HEK293 (cell line): ENCODE measurements at regions not wholly inside any gene's neighbourhood (a gene's known extent, or its start where the extent isn't known, plus 50 kb on each side); places are given as distances from the start of the nearest gene placed in this dataset.
A peak's percentile ranks its signal among the peaks of the same experiment; 100 is the strongest.

Experiments
- FEZF1 ChIP-seq: fragments of 450-650 bp; formaldehyde crosslinking; IDR thresholded peaks from 2 replicates; pipeline ENCODE4 v1.5.1; 2016; ENCODE audit warnings: missing biosample characterization, missing genetic modification characterization
- GLI4 ChIP-seq: fragments of 450-650 bp; formaldehyde crosslinking; IDR thresholded peaks from 2 replicates; pipeline ENCODE4 v1.5.1; 2016; ENCODE audit warnings: missing biosample characterization, missing genetic modification characterization
- HOXC10 ChIP-seq: sonication (generic); formaldehyde crosslinking; IDR thresholded peaks from 2 replicates; pipeline ENCODE4 v1.8.1; 2023; ENCODE audit warnings: mild to moderate bottlenecking, missing genetic modification reagents
- YY1 ChIP-seq: fragments of 450-650 bp; formaldehyde crosslinking; IDR thresholded peaks from 2 replicates; pipeline ENCODE4 v1.5.1; 2018; ENCODE audit warnings: missing biosample characterization, missing genetic modification characterization
- ZBTB8A ChIP-seq: fragments of 450-650 bp; formaldehyde crosslinking; IDR thresholded peaks from 2 replicates; pipeline ENCODE4 v1.5.1; 2016; ENCODE audit warnings: missing biosample characterization, missing genetic modification characterization
- ZIC2 ChIP-seq: fragments of 450-650 bp; formaldehyde crosslinking; IDR thresholded peaks from 2 replicates; pipeline ENCODE4 v1.5.1; 2016; ENCODE audit warnings: missing biosample characterization, missing genetic modification characterization
- ZNF10 ChIP-seq: fragments of 450-650 bp; formaldehyde crosslinking; IDR thresholded peaks from 2 replicates; pipeline ENCODE4 v1.5.1; 2017; ENCODE audit warnings: missing biosample characterization, missing genetic modification characterization
- ZNF138 ChIP-seq: fragments of 450-650 bp; formaldehyde crosslinking; IDR thresholded peaks from 2 replicates; pipeline ENCODE4 v1.5.1; 2016; ENCODE audit warnings: missing biosample characterization, missing genetic modification characterization, borderline replicate concordance
- ZNF16 ChIP-seq: fragments of 450-650 bp; formaldehyde crosslinking; IDR thresholded peaks from 2 replicates; pipeline ENCODE4 v1.5.1; 2016; ENCODE audit warnings: low read depth, missing biosample characterization, missing genetic modification characterization
- ZNF2 ChIP-seq: fragments of 450-650 bp; formaldehyde crosslinking; IDR thresholded peaks from 2 replicates; pipeline ENCODE4 v1.5.1; 2016; ENCODE audit warnings: missing biosample characterization, missing genetic modification characterization
- ZNF221 ChIP-seq: fragments of 450-650 bp; formaldehyde crosslinking; IDR thresholded peaks from 2 replicates; pipeline ENCODE4 v1.5.1; 2017; ENCODE audit warnings: missing biosample characterization, missing genetic modification characterization, borderline replicate concordance
- ZNF335 ChIP-seq: fragments of 450-650 bp; formaldehyde crosslinking; conservative IDR thresholded peaks from 2 replicates; pipeline ENCODE4 v1.5.1; 2016; ENCODE audit warnings: missing biosample characterization, missing genetic modification characterization
- ZNF404 ChIP-seq: fragments of 450-650 bp; formaldehyde crosslinking; IDR thresholded peaks from 2 replicates; pipeline ENCODE4 v1.5.1; 2017; ENCODE audit warnings: missing biosample characterization, missing genetic modification characterization
- ZNF548 ChIP-seq: fragments of 450-650 bp; formaldehyde crosslinking; IDR thresholded peaks from 2 replicates; pipeline ENCODE4 v1.5.1; 2016; ENCODE audit warnings: missing biosample characterization, missing genetic modification characterization
- ZNF549 ChIP-seq: fragments of 450-650 bp; IDR thresholded peaks from 2 replicates; pipeline ENCODE4 v1.5.1; 2018; ENCODE audit warnings: missing biosample characterization, missing genetic modification characterization, mild to moderate bottlenecking, inconsistent platforms, moderate library complexity
- ZNF561 ChIP-seq: fragments of 450-650 bp; IDR thresholded peaks from 2 replicates; pipeline ENCODE4 v1.5.1; 2018; ENCODE audit warnings: missing biosample characterization, missing genetic modification characterization, borderline replicate concordance
- ZNF600 ChIP-seq: fragments of 450-650 bp; formaldehyde crosslinking; IDR thresholded peaks from 2 replicates; pipeline ENCODE4 v1.5.1; 2016; ENCODE audit warnings: missing biosample characterization, missing genetic modification characterization
- ZNF654 ChIP-seq: fragments of 450-650 bp; formaldehyde crosslinking; IDR thresholded peaks from 2 replicates; pipeline ENCODE4 v1.5.1; 2016; ENCODE audit warnings: low read depth, missing biosample characterization, missing genetic modification characterization
- ZNF664 ChIP-seq: fragments of 450-650 bp; formaldehyde crosslinking; IDR thresholded peaks from 2 replicates; pipeline ENCODE4 v1.5.1; 2016; ENCODE audit warnings: missing biosample characterization, missing genetic modification characterization
- ZNF837 ChIP-seq: fragments of 450-650 bp; formaldehyde crosslinking; IDR thresholded peaks from 2 replicates; pipeline ENCODE4 v1.5.1; 2016; ENCODE audit warnings: missing biosample characterization, missing genetic modification characterization
- ZSCAN23 ChIP-seq: fragments of 450-650 bp; formaldehyde crosslinking; IDR thresholded peaks from 2 replicates; pipeline ENCODE4 v1.5.1; 2016; ENCODE audit warnings: missing biosample characterization, missing genetic modification characterization
- TF ChIP-seq, protein P1 (sequence below): fragments of 450-650 bp; formaldehyde crosslinking; IDR thresholded peaks from 2 replicates; pipeline ENCODE4 v1.5.1; 2016; ENCODE audit warnings: missing biosample characterization, missing genetic modification characterization
- TF ChIP-seq, protein P2 (sequence below): fragments of 450-650 bp; formaldehyde crosslinking; IDR thresholded peaks from 2 replicates; pipeline ENCODE4 v1.5.1; 2016; ENCODE audit warnings: missing biosample characterization, missing genetic modification characterization
- TF ChIP-seq, protein P3 (sequence below): fragments of 450-650 bp; formaldehyde crosslinking; IDR thresholded peaks from 2 replicates; pipeline ENCODE4 v1.5.1; 2016; ENCODE audit warnings: missing biosample characterization, missing genetic modification characterization
- TF ChIP-seq, protein P4 (sequence below): fragments of 450-650 bp; formaldehyde crosslinking; IDR thresholded peaks from 2 replicates; pipeline ENCODE4 v1.5.1; 2016; ENCODE audit warnings: missing biosample characterization, missing genetic modification characterization
- TF ChIP-seq, protein P5 (sequence below): fragments of 450-650 bp; formaldehyde crosslinking; IDR thresholded peaks from 2 replicates; pipeline ENCODE4 v1.5.0; 2017; ENCODE audit warnings: missing biosample characterization, missing genetic modification characterization, borderline replicate concordance
- TF ChIP-seq, protein P6 (sequence below): fragments of 450-650 bp; formaldehyde crosslinking; IDR thresholded peaks from 2 replicates; pipeline ENCODE4 v1.5.1; 2016; ENCODE audit warnings: missing biosample characterization, missing genetic modification characterization, borderline replicate concordance
- TF ChIP-seq, protein P7 (sequence below): fragments of 450-650 bp; formaldehyde crosslinking; IDR thresholded peaks from 2 replicates; pipeline ENCODE4 v1.5.1; 2016; ENCODE audit warnings: missing biosample characterization, missing genetic modification characterization

DNA sequence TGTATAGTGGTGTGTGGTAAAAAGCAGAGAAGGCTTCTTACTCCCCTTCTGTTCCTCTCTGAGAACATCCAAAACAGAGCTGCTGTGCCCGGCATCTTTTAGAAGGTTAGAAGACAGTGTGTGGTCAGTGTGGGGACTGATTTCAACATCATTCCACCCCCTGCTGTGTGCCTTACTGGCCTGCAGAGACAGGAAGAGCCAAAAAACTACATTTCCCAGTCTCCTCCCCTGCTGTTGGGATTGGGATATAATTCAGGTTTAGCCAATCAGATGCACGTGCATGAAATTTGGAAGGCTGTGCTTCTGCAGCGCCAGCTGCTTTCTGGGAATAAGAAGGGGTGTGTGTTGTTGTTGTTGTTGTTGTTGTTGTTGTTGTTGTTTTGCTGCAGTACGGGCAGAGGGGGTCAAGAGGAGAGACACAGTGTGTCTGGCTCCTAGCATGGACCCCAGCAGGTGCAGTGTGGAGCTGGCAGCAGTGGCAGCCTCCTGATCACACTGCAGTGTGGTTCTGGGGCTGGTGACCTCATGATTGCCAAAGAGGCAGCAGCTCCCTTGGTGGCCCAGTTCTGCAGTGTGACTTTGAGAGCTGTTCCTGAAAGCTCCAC, 74.7 kb downstream of the MRPL14 start (continued):
- no peak; the same call in 1 of the 2 replicates for TF ChIP-seq ZNF10 (tag by site-specific recombination)
- TF ChIP-seq, protein P1, sequence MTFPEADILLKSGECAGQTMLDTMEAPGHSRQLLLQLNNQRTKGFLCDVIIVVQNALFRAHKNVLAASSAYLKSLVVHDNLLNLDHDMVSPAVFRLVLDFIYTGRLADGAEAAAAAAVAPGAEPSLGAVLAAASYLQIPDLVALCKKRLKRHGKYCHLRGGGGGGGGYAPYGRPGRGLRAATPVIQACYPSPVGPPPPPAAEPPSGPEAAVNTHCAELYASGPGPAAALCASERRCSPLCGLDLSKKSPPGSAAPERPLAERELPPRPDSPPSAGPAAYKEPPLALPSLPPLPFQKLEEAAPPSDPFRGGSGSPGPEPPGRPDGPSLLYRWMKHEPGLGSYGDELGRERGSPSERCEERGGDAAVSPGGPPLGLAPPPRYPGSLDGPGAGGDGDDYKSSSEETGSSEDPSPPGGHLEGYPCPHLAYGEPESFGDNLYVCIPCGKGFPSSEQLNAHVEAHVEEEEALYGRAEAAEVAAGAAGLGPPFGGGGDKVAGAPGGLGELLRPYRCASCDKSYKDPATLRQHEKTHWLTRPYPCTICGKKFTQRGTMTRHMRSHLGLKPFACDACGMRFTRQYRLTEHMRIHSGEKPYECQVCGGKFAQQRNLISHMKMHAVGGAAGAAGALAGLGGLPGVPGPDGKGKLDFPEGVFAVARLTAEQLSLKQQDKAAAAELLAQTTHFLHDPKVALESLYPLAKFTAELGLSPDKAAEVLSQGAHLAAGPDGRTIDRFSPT (tag by site-specific recombination): no peak
- TF ChIP-seq ZNF600 (tag by site-specific recombination): peak; percentile 48; the same call in 1 of the 2 replicates
- TF ChIP-seq, protein P2, sequence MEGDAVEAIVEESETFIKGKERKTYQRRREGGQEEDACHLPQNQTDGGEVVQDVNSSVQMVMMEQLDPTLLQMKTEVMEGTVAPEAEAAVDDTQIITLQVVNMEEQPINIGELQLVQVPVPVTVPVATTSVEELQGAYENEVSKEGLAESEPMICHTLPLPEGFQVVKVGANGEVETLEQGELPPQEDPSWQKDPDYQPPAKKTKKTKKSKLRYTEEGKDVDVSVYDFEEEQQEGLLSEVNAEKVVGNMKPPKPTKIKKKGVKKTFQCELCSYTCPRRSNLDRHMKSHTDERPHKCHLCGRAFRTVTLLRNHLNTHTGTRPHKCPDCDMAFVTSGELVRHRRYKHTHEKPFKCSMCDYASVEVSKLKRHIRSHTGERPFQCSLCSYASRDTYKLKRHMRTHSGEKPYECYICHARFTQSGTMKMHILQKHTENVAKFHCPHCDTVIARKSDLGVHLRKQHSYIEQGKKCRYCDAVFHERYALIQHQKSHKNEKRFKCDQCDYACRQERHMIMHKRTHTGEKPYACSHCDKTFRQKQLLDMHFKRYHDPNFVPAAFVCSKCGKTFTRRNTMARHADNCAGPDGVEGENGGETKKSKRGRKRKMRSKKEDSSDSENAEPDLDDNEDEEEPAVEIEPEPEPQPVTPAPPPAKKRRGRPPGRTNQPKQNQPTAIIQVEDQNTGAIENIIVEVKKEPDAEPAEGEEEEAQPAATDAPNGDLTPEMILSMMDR (tag by site-specific recombination): no peak
- TF ChIP-seq, protein P3, sequence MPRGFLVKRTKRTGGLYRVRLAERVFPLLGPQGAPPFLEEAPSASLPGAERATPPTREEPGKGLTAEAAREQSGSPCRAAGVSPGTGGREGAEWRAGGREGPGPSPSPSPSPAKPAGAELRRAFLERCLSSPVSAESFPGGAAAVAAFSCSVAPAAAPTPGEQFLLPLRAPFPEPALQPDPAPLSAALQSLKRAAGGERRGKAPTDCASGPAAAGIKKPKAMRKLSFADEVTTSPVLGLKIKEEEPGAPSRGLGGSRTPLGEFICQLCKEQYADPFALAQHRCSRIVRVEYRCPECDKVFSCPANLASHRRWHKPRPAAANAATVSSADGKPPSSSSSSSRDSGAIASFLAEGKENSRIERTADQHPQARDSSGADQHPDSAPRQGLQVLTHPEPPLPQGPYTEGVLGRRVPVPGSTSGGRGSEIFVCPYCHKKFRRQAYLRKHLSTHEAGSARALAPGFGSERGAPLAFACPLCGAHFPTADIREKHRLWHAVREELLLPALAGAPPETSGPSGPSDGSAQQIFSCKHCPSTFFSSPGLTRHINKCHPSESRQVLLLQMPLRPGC (tag by site-specific recombination): no peak
- TF ChIP-seq ZNF664 (tag by site-specific recombination): no peak
- TF ChIP-seq, protein P4, sequence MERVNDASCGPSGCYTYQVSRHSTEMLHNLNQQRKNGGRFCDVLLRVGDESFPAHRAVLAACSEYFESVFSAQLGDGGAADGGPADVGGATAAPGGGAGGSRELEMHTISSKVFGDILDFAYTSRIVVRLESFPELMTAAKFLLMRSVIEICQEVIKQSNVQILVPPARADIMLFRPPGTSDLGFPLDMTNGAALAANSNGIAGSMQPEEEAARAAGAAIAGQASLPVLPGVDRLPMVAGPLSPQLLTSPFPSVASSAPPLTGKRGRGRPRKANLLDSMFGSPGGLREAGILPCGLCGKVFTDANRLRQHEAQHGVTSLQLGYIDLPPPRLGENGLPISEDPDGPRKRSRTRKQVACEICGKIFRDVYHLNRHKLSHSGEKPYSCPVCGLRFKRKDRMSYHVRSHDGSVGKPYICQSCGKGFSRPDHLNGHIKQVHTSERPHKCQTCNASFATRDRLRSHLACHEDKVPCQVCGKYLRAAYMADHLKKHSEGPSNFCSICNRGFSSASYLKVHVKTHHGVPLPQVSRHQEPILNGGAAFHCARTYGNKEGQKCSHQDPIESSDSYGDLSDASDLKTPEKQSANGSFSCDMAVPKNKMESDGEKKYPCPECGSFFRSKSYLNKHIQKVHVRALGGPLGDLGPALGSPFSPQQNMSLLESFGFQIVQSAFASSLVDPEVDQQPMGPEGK (tag by site-specific recombination): 0 out of 2 replicates have a peak, but pooled peaks have one; percentile 26
- no peak for TF ChIP-seq FEZF1 (tag by site-specific recombination)
- no peak for TF ChIP-seq ZNF548 (tag by site-specific recombination)
- no peak for TF ChIP-seq ZNF561 (tag by site-specific recombination)
- TF ChIP-seq ZNF221 (tag by site-specific recombination): no peak
- no peak for TF ChIP-seq ZNF837
- TF ChIP-seq, protein P5, sequence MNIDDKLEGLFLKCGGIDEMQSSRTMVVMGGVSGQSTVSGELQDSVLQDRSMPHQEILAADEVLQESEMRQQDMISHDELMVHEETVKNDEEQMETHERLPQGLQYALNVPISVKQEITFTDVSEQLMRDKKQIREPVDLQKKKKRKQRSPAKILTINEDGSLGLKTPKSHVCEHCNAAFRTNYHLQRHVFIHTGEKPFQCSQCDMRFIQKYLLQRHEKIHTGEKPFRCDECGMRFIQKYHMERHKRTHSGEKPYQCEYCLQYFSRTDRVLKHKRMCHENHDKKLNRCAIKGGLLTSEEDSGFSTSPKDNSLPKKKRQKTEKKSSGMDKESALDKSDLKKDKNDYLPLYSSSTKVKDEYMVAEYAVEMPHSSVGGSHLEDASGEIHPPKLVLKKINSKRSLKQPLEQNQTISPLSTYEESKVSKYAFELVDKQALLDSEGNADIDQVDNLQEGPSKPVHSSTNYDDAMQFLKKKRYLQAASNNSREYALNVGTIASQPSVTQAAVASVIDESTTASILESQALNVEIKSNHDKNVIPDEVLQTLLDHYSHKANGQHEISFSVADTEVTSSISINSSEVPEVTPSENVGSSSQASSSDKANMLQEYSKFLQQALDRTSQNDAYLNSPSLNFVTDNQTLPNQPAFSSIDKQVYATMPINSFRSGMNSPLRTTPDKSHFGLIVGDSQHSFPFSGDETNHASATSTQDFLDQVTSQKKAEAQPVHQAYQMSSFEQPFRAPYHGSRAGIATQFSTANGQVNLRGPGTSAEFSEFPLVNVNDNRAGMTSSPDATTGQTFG (tag by site-specific recombination): no peak
- no peak for TF ChIP-seq ZNF2
- no peak for TF ChIP-seq ZSCAN23 (tag by site-specific recombination)
- peak; percentile 100 for TF ChIP-seq ZNF335 (tag by site-specific recombination)
- TF ChIP-seq ZBTB8A: no peak
- no peak for TF ChIP-seq GLI4
- peak; percentile 68 for TF ChIP-seq ZIC2
- TF ChIP-seq ZNF654: no peak
- no peak for TF ChIP-seq ZNF138 (tag by site-specific recombination)
- TF ChIP-seq, protein P6, sequence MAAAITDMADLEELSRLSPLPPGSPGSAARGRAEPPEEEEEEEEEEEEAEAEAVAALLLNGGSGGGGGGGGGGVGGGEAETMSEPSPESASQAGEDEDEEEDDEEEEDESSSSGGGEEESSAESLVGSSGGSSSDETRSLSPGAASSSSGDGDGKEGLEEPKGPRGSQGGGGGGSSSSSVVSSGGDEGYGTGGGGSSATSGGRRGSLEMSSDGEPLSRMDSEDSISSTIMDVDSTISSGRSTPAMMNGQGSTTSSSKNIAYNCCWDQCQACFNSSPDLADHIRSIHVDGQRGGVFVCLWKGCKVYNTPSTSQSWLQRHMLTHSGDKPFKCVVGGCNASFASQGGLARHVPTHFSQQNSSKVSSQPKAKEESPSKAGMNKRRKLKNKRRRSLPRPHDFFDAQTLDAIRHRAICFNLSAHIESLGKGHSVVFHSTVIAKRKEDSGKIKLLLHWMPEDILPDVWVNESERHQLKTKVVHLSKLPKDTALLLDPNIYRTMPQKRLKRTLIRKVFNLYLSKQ: no peak
- TF ChIP-seq, protein P7, sequence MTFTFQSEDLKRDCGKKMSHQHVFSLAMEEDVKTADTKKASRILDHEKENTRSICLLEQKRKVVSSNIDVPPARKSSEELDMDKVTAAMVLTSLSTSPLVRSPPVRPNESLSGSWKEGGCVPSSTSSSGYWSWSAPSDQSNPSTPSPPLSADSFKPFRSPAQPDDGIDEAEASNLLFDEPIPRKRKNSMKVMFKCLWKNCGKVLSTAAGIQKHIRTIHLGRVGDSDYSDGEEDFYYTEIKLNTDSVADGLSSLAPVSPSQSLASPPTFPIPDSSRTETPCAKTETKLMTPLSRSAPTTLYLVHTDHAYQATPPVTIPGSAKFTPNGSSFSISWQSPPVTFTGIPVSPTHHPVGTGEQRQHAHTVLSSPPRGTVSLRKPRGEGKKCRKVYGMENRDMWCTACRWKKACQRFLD: no peak
- TF ChIP-seq ZNF404 (tag by site-specific recombination): no peak
- TF ChIP-seq ZNF549 (tag by site-specific recombination): no peak
- no peak for TF ChIP-seq HOXC10 (CRISPR knock-in tag)
- no peak for TF ChIP-seq YY1
- TF ChIP-seq ZNF16 (tag by site-specific recombination): no peak
